A673 (cell line): ENCODE measurements at regions not wholly inside any gene's neighbourhood (a gene's known extent, or its start where the extent isn't known, plus 50 kb on each side); places are given as distances from the start of the nearest gene placed in this dataset.

Experiments used
- BruUV-seq: library from RNA; stranded (reverse); fragments of 400-500 nt; replicated peaks from 2 replicates; lab custom pipeline; 2021; lab: Mats Ljungman, UMichigan
- CTCF ChIA-PET: fragments of 300-600 bp; sonication (Branson Sonifier 250); formaldehyde crosslinking; loops from one replicate; lab custom pipeline; 2022; ENCODE audit warnings: antibody characterized with exemption; lab: Charles Lee
- POLR2A ChIA-PET: fragments of 300-600 bp; sonication (Branson Sonifier 250); formaldehyde crosslinking; loops from one replicate; lab custom pipeline; 2022; ENCODE audit warnings: antibody characterized with exemption; ENCODE audit not compliant: low non-redundant PET; lab: Charles Lee
- DNase-seq: peaks from one replicate; pipeline ENCODE4 v3.0.0-alpha.2; 2015; ENCODE audit warnings: low spot score
- H3K27ac ChIP-seq: fragments of 200-600 bp; sonication (generic); 2 replicates; pipeline ENCODE4 v1.5.1; 2016; ENCODE audit warnings: mixed run types, low read depth, mild to moderate bottlenecking, mixed read lengths, antibody characterized with exemption, low read length; ENCODE audit not compliant: poor library complexity, severe bottlenecking
- H3K27me3 ChIP-seq: fragments of 200-600 bp; sonication (generic); replicated peaks from 2 replicates; pipeline ENCODE4 v1.6.1; 2017; ENCODE audit warnings: mixed run types, low read depth, mild to moderate bottlenecking, mixed read lengths, antibody characterized with exemption, low read length; ENCODE audit not compliant: insufficient read depth, poor library complexity
- H3K36me3 ChIP-seq: fragments of 200-600 bp; sonication (generic); 2 replicates; pipeline ENCODE4 v1.6.1; 2016; ENCODE audit warnings: mixed run types, mild to moderate bottlenecking, mixed read lengths, antibody characterized with exemption, low read length; ENCODE audit not compliant: insufficient read depth, poor library complexity, severe bottlenecking
- H3K4me1 ChIP-seq: fragments of 200-600 bp; sonication (generic); 2 replicates; pipeline ENCODE4 v1.6.1; 2017; ENCODE audit warnings: mixed run types, mild to moderate bottlenecking, mixed read lengths, antibody characterized with exemption, low read length; ENCODE audit not compliant: insufficient read depth, poor library complexity, severe bottlenecking
- H3K4me3 ChIP-seq: fragments of 200-600 bp; sonication (generic); 2 replicates; pipeline ENCODE4 v1.5.1; 2016; ENCODE audit warnings: low read depth, mixed run types, mild to moderate bottlenecking, mixed read lengths, low read length; ENCODE audit not compliant: poor library complexity, severe bottlenecking
- H3K9me3 ChIP-seq: fragments of 200-600 bp; sonication (generic); 2 replicates; pipeline ENCODE4 v1.6.1; 2016; ENCODE audit warnings: mixed run types, low read depth, mild to moderate bottlenecking, mixed read lengths, antibody characterized with exemption, low read length; ENCODE audit not compliant: poor library complexity, severe bottlenecking
- CTCF ChIP-seq: fragments of 300-800, 200-600 bp; sonication (generic); conservative IDR thresholded peaks from 2 replicates; pipeline ENCODE4 v1.5.1; 2017; ENCODE audit warnings: low read depth, mild to moderate bottlenecking, antibody characterized with exemption, low read length, moderate library complexity, mixed read lengths
- EZH2 ChIP-seq: fragments of 200-600 bp; sonication (generic); IDR thresholded peaks from 2 replicates; pipeline ENCODE4 v1.6.1; 2017; ENCODE audit warnings: borderline replicate concordance, low read depth, mild to moderate bottlenecking, mixed read lengths, antibody characterized with exemption, low read length; ENCODE audit not compliant: poor library complexity, severe bottlenecking
- intact Hi-C: fragments of 100-400 bp; cut with micrococcal nuclease; formaldehyde crosslinking; loops from one replicate; pipeline ENCODE4 v1.10.0; 2022; ENCODE audit not compliant: unreplicated experiment

- H3K27ac ChIP-seq: no peak overlapping the region
- no peak overlapping the region for H3K4me3 ChIP-seq
- DNase-seq: no peak
- no peaks in the 10 kb centered on the region for H3K4me1 ChIP-seq
- BruUV-seq: no TSS peak
- intact Hi-C loops: no loop called here
- no peaks in the 10 kb centered on the region for H3K36me3 ChIP-seq
- TF ChIP-seq CTCF (0 out of 2 replicates have a peak, but pooled peaks have one; percentile 16), EZH2 (no peak)
- no peaks in the 10 kb centered on the region for H3K9me3 ChIP-seq
- H3K27me3 ChIP-seq: no peaks in the 10 kb centered on the region
- ChIA-PET POLR2A (no interaction called here), CTCF (no interaction called here)
Measured at GRCh38 chr6:85348643-85349042, 101.2 kb upstream of the NT5E start.

- Histone ChIP-seq H3K36me3 (no peaks in the 10 kb centered on the region), H3K4me1 (no peaks in the 10 kb centered on the region), H3K9me3 (no peaks in the 10 kb centered on the region), H3K27ac (no peak overlapping the region), H3K4me3 (no peak overlapping the region), H3K27me3 (no peaks in the 10 kb centered on the region)
- no peak for TF ChIP-seq CTCF
- TF ChIP-seq EZH2: no peak
- no TSS peak for BruUV-seq
- DNase-seq: no peak
- CTCF ChIA-PET: no interaction called here
- intact Hi-C loops: no loop called here
- POLR2A ChIA-PET: no interaction called here
Measured at GRCh38 chr6:85347812-85348211, 102.1 kb upstream of the NT5E start.

GRCh38 chr6:85346196-85346595, 103.7 kb upstream of the NT5E start:
- ChIA-PET POLR2A (no interaction called here), CTCF (no interaction called here)
- Histone ChIP-seq H3K27ac (no peak overlapping the region), H3K36me3 (no peaks in the 10 kb centered on the region), H3K9me3 (no peaks in the 10 kb centered on the region), H3K27me3 (no peaks in the 10 kb centered on the region), H3K4me3 (no peak overlapping the region), H3K4me1 (no peaks in the 10 kb centered on the region)
- DNase-seq: no peak
- intact Hi-C loops: no loop called here
- no peak for TF ChIP-seq EZH2
- no peak for TF ChIP-seq CTCF
- no TSS peak for BruUV-seq
